Stomach smooth muscle (tissue), 2 donors: ENCODE measurements at regions not wholly inside any gene's neighbourhood (a gene's known extent, or its start where the extent isn't known, plus 50 kb on each side); places are given as distances from the start of the nearest gene placed in this dataset.

Experiments
- H3K27ac ChIP-seq: one replicate; pipeline ENCODE4 v1.7.0; 2013; ENCODE audit warnings: mild to moderate bottlenecking, low read length, inconsistent platforms
- H3K27me3 ChIP-seq, 2 donors: one replicate each; pipeline ENCODE4 v1.7.0; 2013; ENCODE audit warnings: low read length in 2 of 2; ENCODE audit not compliant: insufficient read depth in 2 of 2, control insufficient read depth in 1 of 2
- H3K36me3 ChIP-seq, 2 donors: one replicate each; pipeline ENCODE4 v1.7.0; 2013; ENCODE audit warnings: low read length in 2 of 2; ENCODE audit not compliant: control insufficient read depth in 2 of 2, insufficient read depth in 2 of 2
- H3K4me1 ChIP-seq: one replicate; pipeline ENCODE4 v1.7.0; 2013; ENCODE audit warnings: low read length; ENCODE audit not compliant: control insufficient read depth, insufficient read depth
- H3K4me3 ChIP-seq, 2 donors: one replicate each; pipeline ENCODE4 v1.7.0; 2013; ENCODE audit warnings: low read length in 2 of 2
- H3K9ac ChIP-seq, 2 donors: one replicate each; pipeline ENCODE4 v1.7.0; 2013; ENCODE audit warnings: low read length in 2 of 2, mild to moderate bottlenecking in 1 of 2
- H3K9me3 ChIP-seq, 2 donors: one replicate each; pipeline ENCODE4 v1.7.0; 2013; ENCODE audit warnings: low read length in 2 of 2; ENCODE audit not compliant: control insufficient read depth in 2 of 2
- donor health status: healthy.
- donor health status: Pancreatic carcinoma.

GRCh38 chr4:124019749-124020549 is 623.4 kb downstream of the SPRY1 start:
- Histone ChIP-seq H3K36me3 (no peaks in the 10 kb centered on the region), H3K27me3 (no peaks in the 10 kb centered on the region), H3K4me1 (peaks cover 2% of the 10 kb centered on the region), H3K9me3 (no peaks in the 10 kb centered on the region), H3K9ac (no peak overlapping the region), H3K27ac (no peak overlapping the region), H3K4me3 (no peak overlapping the region)

- Histone ChIP-seq H3K4me3 (no peak overlapping the region), H3K27me3 (no peaks in the 10 kb centered on the region)
These were observed 628.4 kb downstream of the SPRY1 start for GRCh38 chr4:124025000-124025399.

GRCh38 chr4:124025428-124025827 is 628.8 kb downstream of the SPRY1 start:
- no peak overlapping the region for H3K4me3 ChIP-seq
- no peak overlapping the region for H3K9ac ChIP-seq
- H3K27me3 ChIP-seq, result no peaks in the 10 kb centered on the region
- no peak overlapping the region for H3K27ac ChIP-seq
- no peaks in the 10 kb centered on the region for H3K36me3 ChIP-seq
- H3K4me1 ChIP-seq, result peaks cover 7% of the 10 kb centered on the region
- no peaks in the 10 kb centered on the region for H3K9me3 ChIP-seq

More at GRCh38 chr4:124025000-124025399, 628.4 kb downstream of the SPRY1 start:
- no peaks in the 10 kb centered on the region for H3K9me3 ChIP-seq
- H3K4me1 ChIP-seq, result peaks cover 7% of the 10 kb centered on the region
- H3K27ac ChIP-seq, result no peak overlapping the region
- H3K9ac ChIP-seq, result no peak overlapping the region
- no peaks in the 10 kb centered on the region for H3K36me3 ChIP-seq

- Histone ChIP-seq H3K4me3 (peak overlapping the region in 1 of 2 donors; percentile 1), H3K27me3 (no peaks in the 10 kb centered on the region), H3K36me3 (no peaks in the 10 kb centered on the region), H3K4me1 (peaks cover 9% of the 10 kb centered on the region), H3K9ac (no peak overlapping the region), H3K27ac (peak overlapping the region; percentile 26), H3K9me3 (no peaks in the 10 kb centered on the region)
These were observed 631.6 kb downstream of the SPRY1 start for GRCh38 chr4:124028182-124028581.

- H3K4me1 ChIP-seq, result peaks cover 10% of the 10 kb centered on the region
- H3K4me3 ChIP-seq, result no peak overlapping the region
- H3K27me3 ChIP-seq, result no peaks in the 10 kb centered on the region
- no peaks in the 10 kb centered on the region for H3K36me3 ChIP-seq
- H3K27ac ChIP-seq, result peak overlapping the region; percentile 13
- no peak overlapping the region for H3K9ac ChIP-seq
- H3K9me3 ChIP-seq, result no peaks in the 10 kb centered on the region
These were observed 633.6 kb downstream of the SPRY1 start for GRCh38 chr4:124030147-124030546.

- Histone ChIP-seq H3K36me3 (no peaks in the 10 kb centered on the region), H3K4me1 (peaks cover 12% of the 10 kb centered on the region), H3K27me3 (no peaks in the 10 kb centered on the region), H3K9me3 (no peaks in the 10 kb centered on the region), H3K27ac (no peak overlapping the region), H3K9ac (no peak overlapping the region), H3K4me3 (no peak overlapping the region)
These were observed 635.4 kb downstream of the SPRY1 start for GRCh38 chr4:124032035-124032434.

- Histone ChIP-seq H3K36me3 (no peaks in the 10 kb centered on the region), H3K9me3 (no peaks in the 10 kb centered on the region), H3K9ac (no peak overlapping the region), H3K27me3 (no peaks in the 10 kb centered on the region), H3K4me1 (peaks cover 5% of the 10 kb centered on the region), H3K4me3 (no peak overlapping the region), H3K27ac (peak overlapping the region; percentile 11)
These were observed 638.9 kb downstream of the SPRY1 start for GRCh38 chr4:124035364-124036041.

GRCh38 chr4:124037236-124037635 is 640.6 kb downstream of the SPRY1 start:
- no peak overlapping the region for H3K4me3 ChIP-seq
- no peak overlapping the region for H3K9ac ChIP-seq
- H3K9me3 ChIP-seq, result no peaks in the 10 kb centered on the region
- peaks cover 3% of the 10 kb centered on the region for H3K4me1 ChIP-seq
- H3K36me3 ChIP-seq, result no peaks in the 10 kb centered on the region
- no peak overlapping the region for H3K27ac ChIP-seq
- H3K27me3 ChIP-seq, result no peaks in the 10 kb centered on the region

GRCh38 chr4:124044330-124044729 is 647.7 kb downstream of the SPRY1 start:
- H3K4me1 ChIP-seq, result no peaks in the 10 kb centered on the region
- no peaks in the 10 kb centered on the region for H3K36me3 ChIP-seq
- no peak overlapping the region for H3K4me3 ChIP-seq
- H3K27me3 ChIP-seq, result no peaks in the 10 kb centered on the region
- no peak overlapping the region for H3K9ac ChIP-seq
- no peak overlapping the region for H3K27ac ChIP-seq
- H3K9me3 ChIP-seq, result no peaks in the 10 kb centered on the region

- Histone ChIP-seq H3K36me3 (no peaks in the 10 kb centered on the region), H3K27ac (no peak overlapping the region), H3K4me1 (no peaks in the 10 kb centered on the region), H3K27me3 (no peaks in the 10 kb centered on the region), H3K9ac (no peak overlapping the region), H3K9me3 (no peaks in the 10 kb centered on the region), H3K4me3 (no peak overlapping the region)
These were observed 648.3 kb downstream of the SPRY1 start for GRCh38 chr4:124044867-124045266.

GRCh38 chr4:124046190-124046589 is 649.6 kb downstream of the SPRY1 start:
- Histone ChIP-seq H3K36me3 (no peaks in the 10 kb centered on the region), H3K27me3 (no peaks in the 10 kb centered on the region), H3K9ac (no peak overlapping the region), H3K27ac (no peak overlapping the region), H3K4me1 (no peaks in the 10 kb centered on the region), H3K4me3 (no peak overlapping the region), H3K9me3 (no peaks in the 10 kb centered on the region)
